ENCODE measurements at regions not wholly inside any gene's neighbourhood (a gene's known extent, or its start where the extent isn't known, plus 50 kb on each side); places are given as distances from the start of the nearest gene placed in this dataset.
"Not testable (repeated sequence)": the region's sequence is repeated elsewhere in the genome, so short reads cannot be mapped to it uniquely, and the experiment has no call there.

GRCh38 chrX:20685652-20686051, 418.9 kb upstream of the RPS6KA3 start:
- H3K4me3 ChIP-seq (ENCODE audit: low read depth, low read length), result no peak overlapping the region
- H3K36me3 ChIP-seq (ENCODE audit: control insufficient read depth, insufficient read depth, low read length), result no peaks in the 10 kb centered on the region
- no peaks in the 10 kb centered on the region for H3K27me3 ChIP-seq (ENCODE audit: control insufficient read depth, insufficient read depth, low read length)
- POLR2A ChIA-PET, result no interaction called here
- no peak for TF ChIP-seq CTCF (IDR thresholded peaks at IDR 0.05; ENCODE audit: insufficient read depth, low read depth, low read length)
- CTCF ChIA-PET, result no interaction called here
- DNase-seq (ENCODE audit: low read depth), result no peak

GRCh38 chrX:20681683-20682082, 415.0 kb upstream of the RPS6KA3 start:
- H3K4me3 ChIP-seq (ENCODE audit: low read depth, low read length), result no peak overlapping the region
- H3K36me3 ChIP-seq (ENCODE audit: control insufficient read depth, insufficient read depth, low read length), result no peaks in the 10 kb centered on the region
- no peak for TF ChIP-seq CTCF (IDR thresholded peaks at IDR 0.05; ENCODE audit: insufficient read depth, low read depth, low read length)
- no peaks in the 10 kb centered on the region for H3K27me3 ChIP-seq (ENCODE audit: control insufficient read depth, insufficient read depth, low read length)
- no peak for DNase-seq (ENCODE audit: low read depth)
- CTCF ChIA-PET, result no interaction called here
- POLR2A ChIA-PET, result no interaction called here

- ChIA-PET CTCF (no interaction called here), POLR2A (no interaction called here)
- Histone ChIP-seq H3K4me3 (ENCODE audit: low read depth, low read length) (no peak overlapping the region), H3K27me3 (ENCODE audit: control insufficient read depth, insufficient read depth, low read length) (no peaks in the 10 kb centered on the region), H3K36me3 (ENCODE audit: control insufficient read depth, insufficient read depth, low read length) (no peaks in the 10 kb centered on the region)
- TF ChIP-seq CTCF (IDR thresholded peaks at IDR 0.05; ENCODE audit: insufficient read depth, low read depth, low read length), result no peak
- no peak for DNase-seq (ENCODE audit: low read depth)
Observed at GRCh38 chrX:20680998-20681397, 414.3 kb upstream of the RPS6KA3 start.

- CTCF ChIA-PET, result no interaction called here
- no peaks in the 10 kb centered on the region for H3K36me3 ChIP-seq (ENCODE audit: control insufficient read depth, insufficient read depth, low read length)
- no peaks in the 10 kb centered on the region for H3K27me3 ChIP-seq (ENCODE audit: control insufficient read depth, insufficient read depth, low read length)
- TF ChIP-seq CTCF (IDR thresholded peaks at IDR 0.05; ENCODE audit: insufficient read depth, low read depth, low read length), result no peak
- POLR2A ChIA-PET, result no interaction called here
- no peak for DNase-seq (ENCODE audit: low read depth)
- no peak overlapping the region for H3K4me3 ChIP-seq (ENCODE audit: low read depth, low read length)
Observed at GRCh38 chrX:20672476-20672875, 405.8 kb upstream of the RPS6KA3 start.

DNA sequence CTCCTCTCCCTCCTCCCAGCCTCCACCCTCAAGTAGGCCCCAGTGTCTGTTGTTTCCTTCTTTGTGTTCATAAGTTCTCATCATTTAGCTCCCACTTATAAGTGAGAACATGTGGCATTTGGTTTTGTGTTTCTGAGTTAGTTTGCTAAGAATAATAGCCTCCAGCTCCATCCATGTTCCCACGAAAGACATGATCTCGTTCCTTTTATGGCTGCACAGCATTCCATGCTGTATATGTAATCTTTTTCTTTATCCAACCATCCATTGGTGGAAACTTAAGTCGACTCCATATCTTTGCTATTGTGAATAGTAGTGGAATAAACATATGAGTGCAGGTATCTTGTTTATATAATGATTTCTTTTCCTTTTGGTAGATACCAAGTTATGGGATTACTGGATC, 405.0 kb upstream of the RPS6KA3 start:
- H3K4me3 ChIP-seq (ENCODE audit: low read depth, low read length); H3K36me3 ChIP-seq (ENCODE audit: control insufficient read depth, insufficient read depth, low read length); CTCF ChIA-PET; H3K27me3 ChIP-seq (ENCODE audit: control insufficient read depth, insufficient read depth, low read length); POLR2A ChIA-PET: not testable (repeated sequence)
- DNase-seq (ENCODE audit: low read depth), result peak; percentile 17

- no peak for TF ChIP-seq CTCF (IDR thresholded peaks at IDR 0.05; ENCODE audit: insufficient read depth, low read depth, low read length)
- H3K27me3 ChIP-seq (ENCODE audit: control insufficient read depth, insufficient read depth, low read length), result no peaks in the 10 kb centered on the region
- H3K4me3 ChIP-seq (ENCODE audit: low read depth, low read length), result no peak overlapping the region
- ChIA-PET CTCF (no interaction called here), POLR2A (no interaction called here)
- no peak for DNase-seq (ENCODE audit: low read depth)
- no peaks in the 10 kb centered on the region for H3K36me3 ChIP-seq (ENCODE audit: control insufficient read depth, insufficient read depth, low read length)
Observed at GRCh38 chrX:20670611-20671010, 403.9 kb upstream of the RPS6KA3 start.

Measured in BJ (cell line).